Memory B cell (primary cell): ENCODE measurements at regions not wholly inside any gene's neighbourhood (a gene's known extent, or its start where the extent isn't known, plus 50 kb on each side); places are given as distances from the start of the nearest gene placed in this dataset.

Source experiments
- ATAC-seq: fragments of 150-1000 bp; cut with Tn5 transposase; 2 replicates; pipeline ENCODE4 v1.10.0; 2021; ENCODE audit warnings: low read depth, mild to moderate bottlenecking, moderate library complexity
- DNase-seq, 2 donors: peaks; one replicate each; pipeline ENCODE4 v3.0.0; 2022; ENCODE audit warnings: low spot score in 2 of 2
- H3K27ac Mint-ChIP-seq: one replicate; pipeline ENCODE4 v1.8.0; 2022; ENCODE audit warnings: mild to moderate bottlenecking, moderate library complexity, mixed read lengths
- H3K27me3 Mint-ChIP-seq: one replicate; pipeline ENCODE4 v1.8.0; 2022; ENCODE audit warnings: mixed read lengths
- H3K36me3 Mint-ChIP-seq: one replicate; pipeline ENCODE4 v1.8.0; 2022; ENCODE audit warnings: mild to moderate bottlenecking, mixed read lengths
- H3K4me1 Mint-ChIP-seq: one replicate; pipeline ENCODE4 v1.8.0; 2022; ENCODE audit warnings: mixed read lengths
- H3K4me3 Mint-ChIP-seq: one replicate; pipeline ENCODE4 v1.8.0; 2022; ENCODE audit warnings: mild to moderate bottlenecking, moderate library complexity, mixed read lengths
- H3K9me3 Mint-ChIP-seq: one replicate; pipeline ENCODE4 v1.8.0; 2022; ENCODE audit warnings: mixed read lengths

GRCh38 chr9:99694393-99694792 lies 127.3 kb upstream of the NR4A3 start:
- Mint-ChIP-seq H3K27ac (no peak overlapping the region), H3K27me3 (peaks cover 5% of the 10 kb centered on the region), H3K36me3 (no peaks in the 10 kb centered on the region), H3K9me3 (peaks cover 2% of the 10 kb centered on the region), H3K4me1 (no peaks in the 10 kb centered on the region), H3K4me3 (no peak overlapping the region)
- ATAC-seq: no peak
- DNase-seq: no peak

GRCh38 chr9:99699396-99699795 lies 122.3 kb upstream of the NR4A3 start:
- H3K4me1 Mint-ChIP-seq: no peaks in the 10 kb centered on the region

GRCh38 chr9:99712214-99712613 lies 109.5 kb upstream of the NR4A3 start:
- Mint-ChIP-seq H3K4me1 (peaks cover 7% of the 10 kb centered on the region), H3K36me3 (no peaks in the 10 kb centered on the region), H3K4me3 (no peak overlapping the region), H3K27me3 (no peaks in the 10 kb centered on the region), H3K27ac (no peak overlapping the region), H3K9me3 (no peaks in the 10 kb centered on the region)
- no peak for DNase-seq
- no peak for ATAC-seq

More at GRCh38 chr9:99699396-99699795, 122.3 kb upstream of the NR4A3 start:
- H3K4me3 Mint-ChIP-seq: no peak overlapping the region
- no peaks in the 10 kb centered on the region for H3K36me3 Mint-ChIP-seq
- no peaks in the 10 kb centered on the region for H3K27me3 Mint-ChIP-seq
- H3K9me3 Mint-ChIP-seq: peaks cover 2% of the 10 kb centered on the region
- no peak overlapping the region for H3K27ac Mint-ChIP-seq
- DNase-seq (no peak), ATAC-seq (no peak)

GRCh38 chr9:99713838-99714306 lies 107.8 kb upstream of the NR4A3 start:
- no peaks in the 10 kb centered on the region for H3K27me3 Mint-ChIP-seq
- peak; percentile 32 for ATAC-seq

GRCh38 chr9:99718631-99719030 lies 103.1 kb upstream of the NR4A3 start:
- Mint-ChIP-seq H3K36me3 (no peaks in the 10 kb centered on the region), H3K27ac (no peak overlapping the region), H3K9me3 (no peaks in the 10 kb centered on the region), H3K4me1 (peaks cover 24% of the 10 kb centered on the region), H3K27me3 (no peaks in the 10 kb centered on the region), H3K4me3 (no peak overlapping the region)
- ATAC-seq (no peak), DNase-seq (no peak)

More at GRCh38 chr9:99713838-99714306, 107.8 kb upstream of the NR4A3 start:
- H3K4me3 Mint-ChIP-seq: no peak overlapping the region
- no peak overlapping the region for H3K27ac Mint-ChIP-seq
- no peaks in the 10 kb centered on the region for H3K9me3 Mint-ChIP-seq
- H3K36me3 Mint-ChIP-seq: no peaks in the 10 kb centered on the region
- DNase-seq: no peak
- H3K4me1 Mint-ChIP-seq: peaks cover 7% of the 10 kb centered on the region

- peak overlapping the region; percentile 89 for H3K27ac Mint-ChIP-seq
- H3K27me3 Mint-ChIP-seq: no peaks in the 10 kb centered on the region
- peak; percentile 74 for ATAC-seq
- no peaks in the 10 kb centered on the region for H3K9me3 Mint-ChIP-seq
- peak overlapping the region; percentile 87 for H3K4me3 Mint-ChIP-seq
- no peak for DNase-seq
- peaks cover 19% of the 10 kb centered on the region for H3K4me1 Mint-ChIP-seq
- no peaks in the 10 kb centered on the region for H3K36me3 Mint-ChIP-seq
These were observed 101.1 kb upstream of the NR4A3 start for GRCh38 chr9:99720455-99721050.

GRCh38 chr9:99721898-99722297 lies 99.8 kb upstream of the NR4A3 start:
- no peak for DNase-seq
- no peak overlapping the region for H3K4me3 Mint-ChIP-seq
- ATAC-seq: no peak
- H3K27me3 Mint-ChIP-seq: no peaks in the 10 kb centered on the region
- H3K36me3 Mint-ChIP-seq: no peaks in the 10 kb centered on the region
- peaks cover 19% of the 10 kb centered on the region for H3K4me1 Mint-ChIP-seq
- no peak overlapping the region for H3K27ac Mint-ChIP-seq
- H3K9me3 Mint-ChIP-seq: no peaks in the 10 kb centered on the region

- no peak overlapping the region for H3K4me3 Mint-ChIP-seq
- H3K4me1 Mint-ChIP-seq: peaks cover 19% of the 10 kb centered on the region
- H3K27me3 Mint-ChIP-seq: no peaks in the 10 kb centered on the region
- no peaks in the 10 kb centered on the region for H3K9me3 Mint-ChIP-seq
- no peaks in the 10 kb centered on the region for H3K36me3 Mint-ChIP-seq
- DNase-seq (no peak), ATAC-seq (peak; percentile 63)
- H3K27ac Mint-ChIP-seq: no peak overlapping the region
These were observed 98.8 kb upstream of the NR4A3 start for GRCh38 chr9:99722877-99723276.

GRCh38 chr9:99724640-99725039 lies 97.0 kb upstream of the NR4A3 start:
- ATAC-seq: no peak
- Mint-ChIP-seq H3K27ac (no peak overlapping the region), H3K4me1 (peaks cover 16% of the 10 kb centered on the region), H3K4me3 (no peak overlapping the region), H3K36me3 (no peaks in the 10 kb centered on the region), H3K27me3 (no peaks in the 10 kb centered on the region), H3K9me3 (no peaks in the 10 kb centered on the region)
- DNase-seq: no peak

- no peaks in the 10 kb centered on the region for H3K27me3 Mint-ChIP-seq
- no peak overlapping the region for H3K4me3 Mint-ChIP-seq
- H3K27ac Mint-ChIP-seq: no peak overlapping the region
- no peak for DNase-seq
- H3K4me1 Mint-ChIP-seq: peaks cover 6% of the 10 kb centered on the region
- no peak for ATAC-seq
- no peaks in the 10 kb centered on the region for H3K9me3 Mint-ChIP-seq
- H3K36me3 Mint-ChIP-seq: no peaks in the 10 kb centered on the region
These were observed 95.8 kb upstream of the NR4A3 start for GRCh38 chr9:99725852-99726251.

- Mint-ChIP-seq H3K36me3 (no peaks in the 10 kb centered on the region), H3K9me3 (no peaks in the 10 kb centered on the region), H3K4me3 (no peak overlapping the region), H3K27ac (no peak overlapping the region), H3K4me1 (peaks cover 4% of the 10 kb centered on the region), H3K27me3 (no peaks in the 10 kb centered on the region)
- no peak for ATAC-seq
- no peak for DNase-seq
These were observed 94.9 kb upstream of the NR4A3 start for GRCh38 chr9:99726758-99727157.

- no peak overlapping the region for H3K27ac Mint-ChIP-seq
- ATAC-seq: no peak
- H3K9me3 Mint-ChIP-seq: no peaks in the 10 kb centered on the region
- no peaks in the 10 kb centered on the region for H3K36me3 Mint-ChIP-seq
- no peak for DNase-seq
- H3K4me3 Mint-ChIP-seq: no peak overlapping the region
- no peaks in the 10 kb centered on the region for H3K27me3 Mint-ChIP-seq
- H3K4me1 Mint-ChIP-seq: peaks cover 2% of the 10 kb centered on the region
These were observed 91.6 kb upstream of the NR4A3 start for GRCh38 chr9:99730062-99730461.

GRCh38 chr9:99731950-99732349 lies 89.7 kb upstream of the NR4A3 start:
- H3K9me3 Mint-ChIP-seq: no peaks in the 10 kb centered on the region
- no peak overlapping the region for H3K4me3 Mint-ChIP-seq
- DNase-seq: no peak
- no peak for ATAC-seq
- H3K36me3 Mint-ChIP-seq: no peaks in the 10 kb centered on the region
- peaks cover 2% of the 10 kb centered on the region for H3K4me1 Mint-ChIP-seq
- no peak overlapping the region for H3K27ac Mint-ChIP-seq
- peaks cover 2% of the 10 kb centered on the region for H3K27me3 Mint-ChIP-seq

- peak overlapping the region; percentile 21 for H3K4me3 Mint-ChIP-seq
- H3K36me3 Mint-ChIP-seq: no peaks in the 10 kb centered on the region
- no peak overlapping the region for H3K27ac Mint-ChIP-seq
- H3K4me1 Mint-ChIP-seq: peaks cover 2% of the 10 kb centered on the region
- DNase-seq (no peak), ATAC-seq (no peak)
- H3K9me3 Mint-ChIP-seq: no peaks in the 10 kb centered on the region
- peaks cover 6% of the 10 kb centered on the region for H3K27me3 Mint-ChIP-seq
These were observed 89.0 kb upstream of the NR4A3 start for GRCh38 chr9:99732715-99733114.

- H3K27me3 Mint-ChIP-seq: peaks cover 6% of the 10 kb centered on the region
- peaks cover 2% of the 10 kb centered on the region for H3K4me1 Mint-ChIP-seq
- no peaks in the 10 kb centered on the region for H3K9me3 Mint-ChIP-seq
- no peak overlapping the region for H3K27ac Mint-ChIP-seq
- no peak overlapping the region for H3K4me3 Mint-ChIP-seq
- DNase-seq: no peak
- ATAC-seq: no peak
- H3K36me3 Mint-ChIP-seq: no peaks in the 10 kb centered on the region
These were observed 86.6 kb upstream of the NR4A3 start for GRCh38 chr9:99735041-99735440.
